NCI-H2196 treated with DMSO at 0.1 percent for 48 hours (cell line): ENCODE measurements at regions not wholly inside any gene's neighbourhood (a gene's known extent, or its start where the extent isn't known, plus 50 kb on each side); places are given as distances from the start of the nearest gene placed in this dataset.

Experiments used
- DNase-seq: peaks from one replicate; lab custom pipeline; 2025; ENCODE audit not compliant: unreplicated experiment; lab: John Stamatoyannopoulos, UW

- no peak for DNase-seq
Measured at GRCh38 chr5:116847960-116848359, 273.3 kb upstream of the SEMA6A start.

GRCh38 chr5:116844015-116844414 is 269.4 kb upstream of the SEMA6A start:
- no peak for DNase-seq

GRCh38 chr5:116842514-116842961 is 267.9 kb upstream of the SEMA6A start:
- no peak for DNase-seq

GRCh38 chr5:116841734-116842133 is 267.1 kb upstream of the SEMA6A start:
- DNase-seq: no peak

- no peak for DNase-seq
Measured at GRCh38 chr5:116838011-116838536, 263.5 kb upstream of the SEMA6A start.

DNA sequence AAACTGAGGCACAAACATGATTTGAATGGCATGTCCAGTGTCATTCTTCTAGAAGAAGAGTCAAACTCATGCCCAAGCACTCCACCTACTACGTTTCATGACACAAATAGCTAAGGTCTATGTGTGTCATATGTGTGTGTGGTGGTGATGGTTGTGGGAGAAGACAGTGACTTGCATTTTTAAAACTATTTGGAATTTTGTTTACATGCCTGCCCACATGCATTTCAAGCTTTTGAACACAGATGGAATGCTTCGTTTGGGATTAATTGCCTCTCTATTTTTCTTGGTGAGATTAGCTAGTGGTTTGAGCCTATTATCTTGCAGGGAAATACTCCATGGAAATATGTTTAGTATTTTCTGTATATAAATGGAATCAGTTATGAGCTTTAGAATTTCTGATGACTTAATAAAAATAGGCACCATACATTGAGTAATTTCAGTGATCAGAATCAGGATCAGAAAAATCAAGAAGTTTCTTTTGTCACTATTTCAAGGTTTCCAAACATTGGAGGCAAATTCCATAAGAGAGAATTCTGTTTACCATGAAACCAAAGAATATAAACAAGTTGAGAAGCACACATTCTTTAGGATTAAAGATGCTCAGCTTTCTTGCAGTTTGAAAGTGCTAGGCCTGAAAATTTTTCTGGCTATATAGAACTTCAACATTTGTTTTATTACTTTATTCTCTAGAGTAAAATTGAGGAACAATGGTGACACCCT is 260.3 kb upstream of the SEMA6A start:
- DNase-seq: no peak

DNA sequence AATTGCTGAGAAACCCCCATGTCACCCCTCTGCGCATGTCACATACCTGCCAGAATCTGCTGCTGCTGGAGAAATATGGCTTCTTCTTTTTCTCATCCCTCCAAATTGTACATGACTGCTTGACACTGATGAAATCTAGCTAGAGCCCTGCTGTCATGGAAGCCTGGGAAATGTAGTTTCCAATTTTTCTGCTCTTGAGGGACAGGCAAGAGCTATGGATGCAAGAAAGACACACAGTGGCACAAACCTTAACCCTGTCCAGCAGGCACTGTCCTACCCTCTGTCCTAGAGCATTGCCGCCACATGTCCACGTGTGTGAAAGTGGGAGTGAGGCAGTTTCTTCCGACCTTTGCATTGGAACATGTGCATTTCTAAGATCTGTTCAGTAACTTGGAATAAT is 255.5 kb upstream of the SEMA6A start:
- DNase-seq: no peak

DNA sequence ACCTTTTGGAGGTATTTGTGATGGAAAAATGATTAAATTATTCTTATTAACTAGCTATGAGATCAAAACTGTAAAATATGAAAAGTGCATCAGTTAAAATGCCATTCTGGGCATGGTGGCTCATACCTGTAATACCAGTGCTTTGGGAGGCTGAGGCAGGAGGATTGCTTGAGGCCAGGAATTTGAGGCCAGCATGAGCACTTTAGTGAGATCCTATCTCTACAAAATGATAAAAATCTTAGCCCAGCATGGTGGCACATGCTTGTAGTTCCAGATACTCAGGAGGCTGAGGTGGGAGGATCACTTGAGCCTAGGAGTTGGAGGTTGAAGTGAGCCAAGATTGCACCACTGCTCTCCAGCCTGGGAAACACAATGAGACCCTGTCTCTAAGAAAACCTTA is 252.5 kb upstream of the SEMA6A start:
- DNase-seq: no peak

DNA sequence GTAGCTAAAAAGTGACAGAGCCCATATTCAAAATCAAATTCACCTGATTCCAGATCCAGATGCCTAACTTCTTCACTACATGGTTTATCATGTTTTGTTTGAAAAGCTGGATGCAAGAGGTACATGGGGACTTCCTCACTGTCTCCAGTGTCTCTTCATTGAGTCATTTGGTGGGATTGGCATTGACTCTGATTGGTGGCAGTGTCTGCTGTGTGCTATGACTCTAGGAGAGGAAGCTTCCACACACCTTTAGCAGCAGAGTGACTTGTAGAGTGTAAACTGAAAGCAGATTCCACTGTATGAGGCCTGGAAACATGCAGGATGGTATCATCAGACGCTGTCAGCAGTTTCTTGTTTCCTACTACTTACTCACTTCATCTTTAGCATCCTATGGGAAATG is 250.9 kb upstream of the SEMA6A start:
- DNase-seq: no peak

GRCh38 chr5:116824751-116825438 is 250.3 kb upstream of the SEMA6A start:
- DNase-seq: no peak

GRCh38 chr5:116814626-116815385 is 240.2 kb upstream of the SEMA6A start:
- DNase-seq: no peak

- no peak for DNase-seq
Measured at GRCh38 chr5:116813906-116814305, 239.3 kb upstream of the SEMA6A start.

- DNase-seq: no peak
Measured at GRCh38 chr5:116813356-116813755, 238.7 kb upstream of the SEMA6A start.

DNA sequence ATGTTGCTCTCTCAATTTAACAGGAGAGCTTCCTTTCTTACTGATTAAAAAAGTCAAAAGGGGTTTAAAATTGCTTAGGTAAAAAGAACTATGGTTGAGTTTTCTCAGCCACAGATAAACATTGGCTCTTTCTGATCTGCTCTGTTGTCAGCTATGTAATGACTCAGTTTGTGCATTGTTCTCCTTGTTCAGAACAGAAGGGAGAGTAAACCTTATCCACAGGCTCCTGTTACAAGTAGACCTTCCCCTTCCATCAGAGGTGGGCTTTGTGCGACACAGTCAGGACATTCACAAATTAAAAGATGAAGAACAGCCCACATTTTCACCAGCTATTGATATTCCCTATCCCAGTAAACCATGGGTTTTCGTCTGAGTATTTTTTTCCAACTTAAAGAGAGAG is 236.3 kb upstream of the SEMA6A start:
- DNase-seq: no peak

DNA sequence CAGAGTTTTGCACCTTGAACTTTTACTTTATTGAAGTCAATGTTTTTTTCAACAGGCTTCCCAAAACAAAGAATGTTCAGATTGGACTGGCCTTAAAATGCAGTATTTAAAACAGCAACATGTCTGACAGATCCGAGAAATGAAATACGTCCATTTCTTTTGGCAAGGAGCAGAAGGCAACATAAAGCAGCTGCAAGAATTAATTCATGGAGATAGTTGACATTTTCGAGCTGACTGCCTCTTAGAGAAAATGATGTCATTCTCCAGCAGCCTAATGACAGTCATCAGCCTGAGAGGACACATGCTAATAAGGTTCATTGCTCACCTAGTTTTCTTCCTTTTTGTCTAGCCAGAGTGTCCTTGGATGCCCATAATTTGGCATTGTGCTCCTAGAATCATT is 232.2 kb upstream of the SEMA6A start:
- DNase-seq: no peak

DNA sequence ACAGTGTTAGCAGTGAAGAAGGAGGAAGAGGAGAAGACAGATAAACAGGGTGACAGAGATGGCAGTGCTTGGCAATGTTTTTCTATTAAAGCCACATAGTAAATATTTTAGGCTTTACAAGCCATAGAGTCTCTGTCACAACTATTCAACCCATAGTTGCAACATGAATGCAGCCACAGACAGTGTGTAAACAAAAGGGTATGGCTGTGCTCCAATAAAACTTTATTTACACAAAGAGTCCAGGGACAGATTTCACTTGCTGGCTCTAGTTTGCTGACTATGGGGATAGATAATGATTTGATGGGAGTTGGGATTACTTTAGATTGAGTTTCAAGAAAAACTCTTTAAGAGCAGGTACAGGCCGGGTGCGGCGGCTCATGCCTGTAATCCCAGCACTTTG is 224.8 kb upstream of the SEMA6A start:
- no peak for DNase-seq

- DNase-seq: no peak
Measured at GRCh38 chr5:116795189-116795588, 220.6 kb upstream of the SEMA6A start.

GRCh38 chr5:116789522-116789921 is 214.9 kb upstream of the SEMA6A start:
- DNase-seq: no peak

DNA sequence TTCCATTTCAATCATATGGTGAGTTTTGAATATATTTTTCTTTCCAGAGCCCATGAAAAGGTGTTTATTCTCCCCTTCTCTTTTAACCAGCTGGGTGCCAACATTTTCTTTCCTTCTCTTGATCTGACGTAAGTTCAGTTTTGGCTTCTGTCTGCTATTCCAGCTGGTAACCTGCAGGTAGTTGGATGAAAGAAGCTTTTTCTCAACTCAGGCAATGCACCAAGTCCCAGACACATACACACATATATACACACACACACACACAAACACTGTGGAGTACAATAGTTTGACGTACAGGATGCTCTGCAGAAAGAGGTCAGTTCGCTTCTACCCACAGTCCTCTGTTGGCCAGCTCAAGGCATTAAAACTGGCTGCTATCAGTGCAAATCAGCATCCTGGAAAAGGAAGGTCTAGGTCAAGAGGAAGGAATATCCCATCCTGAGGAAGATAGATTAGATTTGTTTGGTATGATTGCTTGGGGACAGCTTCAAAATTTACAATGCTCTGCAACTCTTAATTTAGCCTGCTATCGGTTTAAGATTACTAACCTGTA is 214.3 kb upstream of the SEMA6A start:
- no peak for DNase-seq

- DNase-seq: no peak
Measured at GRCh38 chr5:116787570-116787969, 212.9 kb upstream of the SEMA6A start.

- no peak for DNase-seq
Measured at GRCh38 chr5:116785106-116785505, 210.5 kb upstream of the SEMA6A start.
